Stimulated activated CD8-positive, alpha-beta memory T cell treated with anti-CD3 and anti-CD28 coated beads, Interleukin-4, amount 100 ng/mL, for 1 hour (primary cell): ENCODE measurements at regions not wholly inside any gene's neighbourhood (a gene's known extent, or its start where the extent isn't known, plus 50 kb on each side); places are given as distances from the start of the nearest gene placed in this dataset.
"Not testable (repeated sequence)": the region's sequence is repeated elsewhere in the genome, so short reads cannot be mapped to it uniquely, and the experiment has no call there.

Source experiments
- DNase-seq, 2 donors: peaks; one replicate each; pipeline ENCODE4 v3.0.0-alpha.2; 2020; ENCODE audit warnings: low read depth in 2 of 2, low spot score in 1 of 2

DNA sequence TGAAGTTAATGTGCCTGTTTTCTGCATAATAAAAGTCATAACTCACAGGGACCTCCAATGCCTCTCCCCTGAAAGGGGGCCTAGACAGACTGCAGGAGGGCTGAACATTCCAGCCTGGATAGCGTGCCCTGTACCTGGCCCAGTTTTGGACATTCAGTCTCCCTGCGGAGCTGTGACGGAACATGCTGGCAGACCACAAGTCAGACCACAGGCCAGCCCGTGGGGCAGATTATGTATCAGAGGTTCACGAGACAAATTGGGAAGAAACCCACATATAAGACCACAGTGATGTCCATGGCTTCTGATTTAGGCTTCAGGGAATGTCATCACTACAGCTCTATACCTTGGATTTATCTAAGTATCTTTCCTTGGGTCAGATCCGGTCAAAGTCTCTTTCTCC lies 151.5 kb upstream of the POU3F1 start:
- no peak for DNase-seq

DNA sequence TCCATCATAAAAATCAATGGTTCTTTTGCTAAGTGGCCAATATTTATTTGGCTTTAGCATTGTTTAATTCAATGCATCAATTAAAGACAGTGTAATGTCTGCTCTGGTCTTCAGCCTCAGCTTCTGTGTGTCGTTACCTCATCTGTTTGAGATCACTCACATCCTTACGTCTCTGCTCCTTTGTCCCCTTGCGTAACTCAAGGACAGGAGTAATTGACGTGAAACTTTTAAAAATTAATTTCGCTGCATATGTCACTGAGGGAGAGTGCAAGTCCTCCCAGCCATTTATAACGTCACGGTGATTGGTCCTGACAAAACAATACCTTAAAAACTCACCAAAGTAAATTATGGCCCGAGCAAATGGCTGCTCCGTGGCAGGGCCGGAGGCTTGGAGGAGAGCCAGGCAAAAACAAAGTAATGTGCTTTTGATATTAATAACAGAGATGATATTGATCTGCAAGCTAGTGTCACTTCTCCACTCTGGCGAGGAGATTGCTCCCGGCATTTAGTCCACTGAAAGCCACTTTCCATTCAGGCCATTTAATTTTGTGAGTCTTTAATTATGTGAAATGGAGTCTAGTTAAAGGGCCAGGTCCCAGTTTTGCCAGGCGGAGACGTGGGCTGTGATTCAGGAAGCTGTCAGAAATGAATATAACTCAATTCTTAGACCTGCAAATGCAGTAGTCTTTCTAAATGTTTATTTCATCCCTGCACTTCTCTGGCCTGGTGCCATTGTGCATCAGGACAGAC lies 150.9 kb upstream of the POU3F1 start:
- no peak for DNase-seq

DNA sequence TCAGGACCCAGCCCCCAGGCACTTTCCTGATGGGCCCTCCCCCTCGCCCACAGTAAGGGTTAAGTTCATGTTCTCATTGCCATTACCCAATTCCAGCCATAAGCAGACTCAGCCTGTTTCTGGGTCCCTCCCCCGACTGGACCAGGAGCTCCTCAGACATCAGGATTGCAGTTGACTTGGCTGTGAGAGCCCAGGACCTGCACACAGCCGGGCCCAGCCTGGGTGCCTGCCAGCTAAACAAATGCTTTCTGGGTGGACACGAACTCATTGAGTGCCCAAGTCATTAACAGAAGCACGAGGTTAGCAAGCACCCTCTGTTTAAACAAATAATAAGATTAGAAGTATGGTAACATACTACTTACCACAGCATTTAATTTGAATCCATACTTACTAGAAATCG lies 147.9 kb upstream of the POU3F1 start:
- DNase-seq, result no peak

DNA sequence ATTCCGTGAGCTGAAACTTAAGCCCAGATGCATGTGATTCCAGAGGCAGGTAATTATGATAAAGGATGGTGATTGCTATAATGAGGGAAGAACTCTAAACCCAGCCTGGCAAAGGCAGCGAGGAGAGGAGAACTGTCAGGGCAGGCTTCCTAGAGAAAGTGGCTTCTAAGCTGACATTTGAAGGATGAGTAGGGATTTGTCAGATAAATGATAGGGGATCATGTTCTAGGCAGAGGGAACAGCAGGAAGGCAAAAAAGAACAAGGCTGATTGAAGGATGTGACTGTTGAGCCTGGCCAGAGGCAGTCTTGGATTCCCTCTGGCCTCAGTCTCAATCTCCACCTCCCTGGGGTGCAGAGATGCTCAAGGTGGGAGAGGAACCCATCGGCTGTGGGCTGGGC lies 146.4 kb upstream of the POU3F1 start:
- DNase-seq, result no peak

DNA sequence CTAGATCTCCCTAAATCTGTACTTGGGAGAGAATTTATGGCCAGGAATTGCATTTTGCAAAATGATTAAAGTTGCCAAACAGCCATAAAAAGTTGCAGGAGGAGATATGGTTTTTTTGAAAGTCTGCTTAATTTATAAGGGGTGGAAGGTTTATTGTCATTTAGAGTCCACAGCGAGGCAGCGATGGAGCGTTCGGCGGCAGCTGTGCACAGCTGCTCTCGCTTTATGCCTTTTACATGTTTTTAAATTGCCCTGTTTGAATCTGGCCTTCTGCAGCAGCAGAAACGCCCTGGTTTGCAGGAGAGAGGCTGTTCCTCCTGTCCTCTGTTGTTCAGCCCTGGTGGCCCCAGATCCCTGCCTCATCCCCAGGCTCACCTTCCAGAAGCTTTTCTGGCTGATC lies 144.9 kb upstream of the POU3F1 start:
- no peak for DNase-seq

DNA sequence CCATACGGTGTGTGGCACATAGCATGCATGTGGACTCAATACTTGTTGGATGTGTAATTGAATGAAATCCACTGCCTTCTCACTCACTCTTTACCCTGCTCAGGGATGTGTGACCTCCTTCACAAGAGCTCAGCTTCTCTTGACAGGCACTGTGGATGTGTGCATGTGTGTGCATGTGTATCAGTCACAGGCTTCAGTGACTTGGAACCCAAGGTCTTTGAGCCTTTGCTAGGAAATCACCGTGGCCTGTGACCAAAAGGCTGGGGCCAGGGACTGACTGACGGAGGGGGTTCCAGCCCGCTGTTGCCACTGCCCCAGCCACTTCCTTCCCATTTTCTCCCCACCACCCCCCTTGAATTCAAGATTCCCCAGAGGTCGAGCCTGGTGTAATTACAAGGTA lies 144.4 kb upstream of the POU3F1 start:
- DNase-seq, result no peak

GRCh38 chr1:38187552-38187951 lies 141.0 kb upstream of the POU3F1 start:
- no peak for DNase-seq

GRCh38 chr1:38186566-38186965 lies 140.0 kb upstream of the POU3F1 start:
- DNase-seq, result no peak

DNA sequence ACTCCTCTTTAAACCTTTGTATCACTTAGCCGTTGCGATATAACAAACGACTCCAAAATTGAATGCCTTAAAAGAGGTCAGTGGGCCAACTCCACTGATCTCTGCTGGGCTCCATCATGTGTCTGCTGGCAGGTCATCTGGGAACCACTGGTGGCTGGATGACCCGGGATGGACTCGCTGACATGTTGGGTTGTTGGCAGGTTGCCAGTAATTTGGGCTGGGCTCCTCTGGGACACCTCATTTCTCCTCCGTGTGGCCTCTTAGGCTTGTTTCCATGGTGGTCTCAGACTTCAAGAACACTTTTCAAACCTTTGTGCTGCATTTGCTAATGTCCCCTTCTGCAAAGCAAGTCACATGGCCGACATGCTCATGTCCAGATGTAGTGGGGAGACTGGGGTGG lies 139.3 kb upstream of the POU3F1 start:
- DNase-seq, result no peak

- DNase-seq, result no peak
These were observed 137.2 kb upstream of the POU3F1 start for GRCh38 chr1:38183747-38184146.

DNA sequence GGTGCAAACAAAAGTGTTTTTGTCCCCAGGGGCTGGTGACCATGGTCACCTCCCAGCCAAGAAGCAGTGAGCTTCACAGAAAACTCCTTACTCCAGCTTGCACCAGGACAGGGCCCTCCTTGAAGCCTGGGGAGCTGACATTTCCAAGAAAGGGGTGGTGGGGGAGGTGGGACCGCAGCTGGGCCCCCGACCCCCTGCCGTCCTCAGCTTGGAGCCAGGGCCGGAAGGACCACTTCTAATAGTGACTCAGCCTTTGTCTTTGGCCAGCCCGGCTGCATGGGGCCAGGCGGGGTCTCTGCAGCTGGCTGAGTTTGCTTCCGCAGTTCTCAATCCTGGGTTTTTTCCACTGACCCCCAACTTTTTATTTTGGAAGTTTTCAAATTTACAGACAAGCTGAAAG lies 136.5 kb upstream of the POU3F1 start:
- DNase-seq, result no peak

- DNase-seq, result not testable (repeated sequence)
These were observed 133.8 kb upstream of the POU3F1 start for GRCh38 chr1:38180388-38180787.

- DNase-seq, result no peak
These were observed 132.9 kb upstream of the POU3F1 start for GRCh38 chr1:38179483-38179882.

GRCh38 chr1:38178216-38178615 lies 131.6 kb upstream of the POU3F1 start:
- no peak for DNase-seq

DNA sequence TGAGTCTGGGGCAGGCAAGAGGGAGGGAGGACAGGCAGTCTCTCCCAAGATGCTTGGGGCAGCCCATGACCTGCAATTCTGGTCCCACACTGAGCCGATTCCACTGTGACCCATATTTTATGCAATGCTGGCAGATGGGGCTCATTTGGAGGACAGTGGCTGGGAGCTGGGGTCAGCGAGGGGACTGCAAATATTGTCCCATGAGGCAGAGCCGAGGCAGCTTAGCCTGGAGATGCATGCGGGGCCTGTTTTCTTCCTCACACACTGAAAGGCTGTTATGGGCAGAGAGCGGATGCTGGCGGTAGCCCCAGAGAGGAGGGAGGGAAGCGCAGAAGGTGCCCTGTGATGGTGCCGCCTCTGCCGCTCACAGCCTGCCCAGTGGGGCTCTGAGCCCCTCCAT lies 128.5 kb upstream of the POU3F1 start:
- no peak for DNase-seq

GRCh38 chr1:38173848-38174247 lies 127.3 kb upstream of the POU3F1 start:
- no peak for DNase-seq

DNA sequence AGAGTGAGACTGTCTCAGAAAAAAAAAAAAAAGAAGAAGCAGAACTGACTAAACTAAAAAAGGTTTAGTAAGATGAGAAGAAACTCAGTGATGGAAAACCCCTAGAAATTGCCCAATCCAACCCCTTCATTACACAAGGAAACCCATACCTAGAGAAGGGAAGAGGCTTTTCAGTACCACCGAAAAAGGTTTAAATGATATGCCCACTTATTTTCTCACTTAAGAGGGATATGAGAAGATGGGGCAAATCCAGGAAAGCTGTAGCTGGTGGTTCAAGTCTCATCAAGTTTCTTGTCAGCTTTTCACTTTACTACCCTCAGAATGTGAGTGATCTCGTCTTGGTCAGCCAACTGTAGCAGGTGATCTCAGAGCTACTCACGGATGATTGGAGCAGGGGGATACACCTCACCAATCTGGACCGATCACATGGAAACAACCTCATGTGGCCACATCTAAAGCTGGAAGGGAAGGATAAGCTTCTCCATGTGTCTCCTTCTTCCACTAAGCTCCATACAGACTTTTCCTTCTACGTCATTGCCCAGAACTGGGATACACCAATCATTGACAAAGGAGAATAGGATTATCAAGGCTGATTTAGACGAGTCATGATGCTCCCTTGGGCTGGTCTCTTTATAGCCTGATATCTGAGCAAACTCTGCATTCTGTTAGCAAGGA lies 126.7 kb upstream of the POU3F1 start:
- no peak for DNase-seq

DNA sequence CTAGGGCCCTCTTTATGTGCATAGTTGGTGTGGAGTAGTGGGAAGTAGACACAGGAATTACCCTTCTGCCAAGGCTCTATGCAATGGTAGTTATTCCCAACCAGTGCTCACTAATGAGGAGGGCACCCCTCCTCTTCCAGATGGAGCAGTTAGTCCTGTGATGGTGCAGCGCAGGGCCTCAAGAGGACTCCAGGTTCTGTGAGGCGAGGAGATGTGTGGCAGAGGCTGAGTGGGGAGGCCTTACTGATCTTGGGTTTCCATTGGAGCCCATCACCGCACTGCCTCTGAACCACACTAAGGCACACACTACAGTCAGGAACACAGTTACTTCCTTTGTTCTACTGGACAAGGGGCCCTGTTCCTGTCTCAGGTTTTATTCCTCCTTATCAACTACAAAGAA lies 122.5 kb upstream of the POU3F1 start:
- DNase-seq, result no peak

GRCh38 chr1:38168365-38168764 lies 121.8 kb upstream of the POU3F1 start:
- DNase-seq, result no peak

- DNase-seq, result no peak
These were observed 119.9 kb upstream of the POU3F1 start for GRCh38 chr1:38166461-38166860.

- DNase-seq, result no peak
These were observed 107.3 kb upstream of the POU3F1 start for GRCh38 chr1:38153778-38154470.

DNA sequence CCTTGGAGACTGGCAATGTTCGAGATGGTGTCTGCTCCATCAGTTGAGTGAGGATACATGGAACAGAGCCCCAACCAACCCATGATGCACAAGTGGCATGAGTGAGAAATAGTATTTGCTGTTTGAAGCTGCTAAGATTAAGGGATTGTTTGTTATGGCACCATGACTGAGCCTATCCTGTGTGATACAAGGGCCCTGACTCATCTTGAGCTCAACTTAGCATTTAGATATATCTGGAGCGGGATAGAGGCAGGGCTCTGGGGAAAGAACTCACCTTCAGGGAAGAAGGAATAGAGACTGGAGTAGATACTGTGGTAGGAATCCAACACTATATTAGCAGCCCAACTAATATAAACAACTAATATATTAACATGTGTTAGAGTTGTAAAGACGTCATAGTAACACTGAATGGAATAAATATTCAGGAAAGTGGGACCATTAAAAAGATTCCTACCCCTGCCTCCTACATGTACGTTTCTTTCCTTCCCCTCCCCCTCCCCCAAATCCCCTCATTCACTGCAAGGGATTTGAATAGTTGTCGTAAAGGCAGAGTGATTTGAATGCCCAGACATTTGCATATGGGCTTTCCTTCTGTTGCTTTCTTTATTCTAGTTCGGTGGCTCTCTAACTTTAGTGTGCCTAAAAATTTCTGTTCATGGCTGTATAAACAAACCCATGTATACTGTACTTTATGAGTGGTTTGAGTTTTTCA lies 106.6 kb upstream of the POU3F1 start:
- DNase-seq, result no peak
